NCI-H345 (cell line): ENCODE measurements at regions not wholly inside any gene's neighbourhood (a gene's known extent, or its start where the extent isn't known, plus 50 kb on each side); places are given as distances from the start of the nearest gene placed in this dataset.
"Not testable (repeated sequence)": the region's sequence is repeated elsewhere in the genome, so short reads cannot be mapped to it uniquely, and the experiment has no call there.

Source experiments
- DNase-seq: peaks from one replicate; lab custom pipeline; 2025; lab: John Stamatoyannopoulos, UW

GRCh38 chr21:41611966-41612606, 104.1 kb upstream of the TMPRSS2 start:
- peak; percentile 63 for DNase-seq

GRCh38 chr21:41611441-41611840, 103.5 kb upstream of the TMPRSS2 start:
- DNase-seq: no peak

GRCh38 chr21:41610840-41611115, 102.8 kb upstream of the TMPRSS2 start:
- DNase-seq: not testable (repeated sequence)

GRCh38 chr21:41610042-41610839, 102.3 kb upstream of the TMPRSS2 start:
- peak; percentile 35 for DNase-seq

- no peak for DNase-seq
Measured at GRCh38 chr21:41606706-41607105, 98.7 kb upstream of the TMPRSS2 start.

- no peak for DNase-seq
Measured at GRCh38 chr21:41605934-41606285, 98.0 kb upstream of the TMPRSS2 start.

GRCh38 chr21:41605178-41605933, 97.4 kb upstream of the TMPRSS2 start:
- DNase-seq: peak; percentile 48

GRCh38 chr21:41604583-41605041, 96.7 kb upstream of the TMPRSS2 start:
- DNase-seq: no peak

GRCh38 chr21:41603476-41603875, 95.5 kb upstream of the TMPRSS2 start:
- DNase-seq: no peak

GRCh38 chr21:41602531-41602930, 94.6 kb upstream of the TMPRSS2 start:
- no peak for DNase-seq

- DNase-seq: no peak
Measured at GRCh38 chr21:41601573-41602368, 93.8 kb upstream of the TMPRSS2 start.

GRCh38 chr21:41600961-41601572, 93.1 kb upstream of the TMPRSS2 start:
- no peak for DNase-seq

GRCh38 chr21:41600556-41600955, 92.6 kb upstream of the TMPRSS2 start:
- no peak for DNase-seq

- no peak for DNase-seq
Measured at GRCh38 chr21:41600116-41600515, 92.2 kb upstream of the TMPRSS2 start.

GRCh38 chr21:41598561-41599431, 90.8 kb upstream of the TMPRSS2 start:
- DNase-seq: no peak

GRCh38 chr21:41597811-41598231, 89.9 kb upstream of the TMPRSS2 start:
- no peak for DNase-seq

- no peak for DNase-seq
Measured at GRCh38 chr21:41597227-41597626, 89.3 kb upstream of the TMPRSS2 start.

GRCh38 chr21:41596241-41596925, 88.4 kb upstream of the TMPRSS2 start:
- DNase-seq: no peak

- DNase-seq: no peak
Measured at GRCh38 chr21:41594268-41594667, 86.3 kb upstream of the TMPRSS2 start.

- DNase-seq: no peak
Measured at GRCh38 chr21:41593760-41594138, 85.8 kb upstream of the TMPRSS2 start.
